ENCODE measurements at regions not wholly inside any gene's neighbourhood (a gene's known extent, or its start where the extent isn't known, plus 50 kb on each side); places are given as distances from the start of the nearest gene placed in this dataset.

GRCh38 chr11:127057126-127057525 is 56.6 kb upstream of the KIRREL3 start:
- Histone ChIP-seq H2AK5ac (ENCODE audit: low read depth, low read length) (no peak overlapping the region), H2BK20ac (ENCODE audit: low read depth, low read length) (no peak overlapping the region), H2AK9ac (replicated peaks; ENCODE audit: low read depth, low read length, poor library complexity) (no peak overlapping the region), H3K56ac (ENCODE audit: extremely low read depth, insufficient read depth, low read length) (no peak overlapping the region), H3K4me1 (ENCODE audit: control insufficient read depth, insufficient read depth, low read length) (no peaks in the 10 kb centered on the region), H2AFZ (replicated peaks; ENCODE audit: low read length, poor library complexity) (no peak overlapping the region), H3K9me3 (ENCODE audit: control insufficient read depth, insufficient read depth, low read length) (no peaks in the 10 kb centered on the region), H3K4me3 (ENCODE audit: insufficient read depth, low read depth, low read length) (no peak overlapping the region), H3K36me3 (ENCODE audit: control insufficient read depth, insufficient read depth, low read length) (no peaks in the 10 kb centered on the region), H3K4ac (ENCODE audit: low read depth, low read length) (no peak overlapping the region), H3K27ac (ENCODE audit: insufficient read depth, low read length) (no peak overlapping the region), H2BK15ac (ENCODE audit: low read depth, low read length) (no peak overlapping the region), H3K23ac (ENCODE audit: low read depth, low read length) (no peak overlapping the region), H2BK120ac (ENCODE audit: low read depth, low read length) (no peak overlapping the region), H3K79me1 (ENCODE audit: low read depth in 1 of 2, low read length in 2 of 2) (no peaks in the 10 kb centered on the region), H3K14ac (replicated peaks; ENCODE audit: low read depth, low read length) (no peak overlapping the region), H3K9ac (ENCODE audit: low read depth, low read length) (no peak overlapping the region), H3K18ac (ENCODE audit: low read depth, low read length) (no peak overlapping the region), H4K5ac (ENCODE audit: low read depth, low read length) (no peak overlapping the region), H4K20me1 (ENCODE audit: insufficient read depth, low read length) (no peaks in the 10 kb centered on the region), H2BK5ac (ENCODE audit: low read depth, low read length, poor library complexity, severe bottlenecking) (no peak overlapping the region), H4K8ac (ENCODE audit: low read depth in 2 of 2, low read length in 2 of 2) (no peak overlapping the region), H4K91ac (ENCODE audit: insufficient read depth, low read depth, low read length) (no peak overlapping the region), H3K4me2 (ENCODE audit: low read depth, low read length) (no peak overlapping the region), H3K9me1 (ENCODE audit: insufficient read depth, low read length) (no peaks in the 10 kb centered on the region), H3K27me3 (ENCODE audit: control insufficient read depth, insufficient read depth, low read length) (peaks cover 51% of the 10 kb centered on the region)
- dilution Hi-C loops (cut with HindIII; ENCODE audit: low sequenced_read_pairs, unreplicated experiment): no loop called here
- CTCF ChIA-PET: no interaction called here
- POLR2A ChIA-PET (ENCODE audit: unreplicated experiment): no interaction called here
- intact Hi-C loops (cut with micrococcal nuclease): no loop called here
- ATAC-seq (ENCODE audit: low read depth) (no peak), DNase-seq (no peak)
- WGBS, 2 experiments (ENCODE audit: extremely low coverage in 2 of 2, insufficient read length in 1 of 2): no CpG with 5 or more reads among the region's 8 CpGs
- in situ Hi-C loops (cut with MboI; ENCODE audit: low sequenced_read_pairs): no loop called here
- BruUV-seq (replicated peaks): no TSS peak
- TF ChIP-seq MAZ (IDR thresholded peaks at IDR 0.05; ENCODE audit: borderline replicate concordance, low read depth, low read length): no peak
- no peak for TF ChIP-seq BHLHE40 (IDR thresholded peaks at IDR 0.05; ENCODE audit: low read depth, low read length)
- TF ChIP-seq POLR2A (IDR thresholded peaks at IDR 0.05; ENCODE audit: low read depth, low read length): no peak
- no peak for TF ChIP-seq NFE2L2 (IDR thresholded peaks at IDR 0.05; ENCODE audit: low read depth, low read length)
- TF ChIP-seq CEBPB (IDR thresholded peaks at IDR 0.05; ENCODE audit: low read depth, low read length): no peak
- no peak for TF ChIP-seq RFX5 (IDR thresholded peaks at IDR 0.05; ENCODE audit: low read depth, low read length)
- TF ChIP-seq USF2 (IDR thresholded peaks at IDR 0.05; ENCODE audit: low read depth, low read length): no peak
